ENCODE measurements at regions not wholly inside any gene's neighbourhood (a gene's known extent, or its start where the extent isn't known, plus 50 kb on each side); places are given as distances from the start of the nearest gene placed in this dataset.

- TF ChIP-seq POLR2A (IDR thresholded peaks at IDR 0.05) (no peak), CTCF (IDR thresholded peaks at IDR 0.05) (no peak)
Observed at GRCh38 chr14:106822905-106823304, 1296.5 kb downstream of the TMEM121 start.

All from body of pancreas (tissue), 4 donors.